ENCODE measurements at regions not wholly inside any gene's neighbourhood (a gene's known extent, or its start where the extent isn't known, plus 50 kb on each side); places are given as distances from the start of the nearest gene placed in this dataset.

DNA sequence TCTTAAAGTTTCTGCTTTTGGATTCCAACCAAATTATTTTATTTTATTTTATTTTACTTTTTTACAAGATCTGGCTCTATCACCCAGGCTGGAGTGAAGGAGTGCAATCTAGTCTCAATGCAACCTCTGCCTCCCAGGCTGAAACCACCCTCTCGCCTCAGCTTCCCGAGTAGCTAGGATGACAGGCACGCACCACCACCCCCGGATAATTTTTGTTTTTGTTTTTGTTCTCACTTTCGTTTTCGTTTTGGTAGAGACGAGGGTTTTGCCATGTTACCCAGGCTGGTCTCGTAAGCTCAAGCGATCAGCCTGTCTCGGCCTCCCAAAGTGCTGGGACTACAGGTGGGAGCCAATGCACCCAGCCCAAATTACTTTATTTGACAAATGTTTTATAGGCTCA is 219.8 kb downstream of the ETS1 start:
- peak; percentile 11 for DNase-seq (ENCODE audit: low read depth)

DNA sequence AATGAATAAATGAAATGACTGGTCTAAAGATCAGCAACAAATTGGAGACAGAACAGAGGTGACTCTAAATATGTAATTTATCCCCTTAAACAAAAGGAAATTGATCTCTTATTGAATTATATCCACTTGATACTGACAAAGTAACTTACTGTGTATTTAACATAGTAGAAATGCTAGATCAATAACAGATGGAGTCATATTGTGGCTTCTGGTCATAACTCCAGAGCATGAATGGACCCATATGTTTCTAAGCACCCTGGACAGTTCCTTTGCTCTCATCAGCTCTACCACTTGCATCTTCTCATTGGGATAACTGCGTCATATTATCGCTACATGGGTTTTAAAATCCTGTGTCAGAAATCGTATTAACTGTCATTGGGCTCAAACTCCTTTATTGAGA is 222.3 kb downstream of the ETS1 start:
- DNase-seq (ENCODE audit: low read depth): peak; percentile 32

DNA sequence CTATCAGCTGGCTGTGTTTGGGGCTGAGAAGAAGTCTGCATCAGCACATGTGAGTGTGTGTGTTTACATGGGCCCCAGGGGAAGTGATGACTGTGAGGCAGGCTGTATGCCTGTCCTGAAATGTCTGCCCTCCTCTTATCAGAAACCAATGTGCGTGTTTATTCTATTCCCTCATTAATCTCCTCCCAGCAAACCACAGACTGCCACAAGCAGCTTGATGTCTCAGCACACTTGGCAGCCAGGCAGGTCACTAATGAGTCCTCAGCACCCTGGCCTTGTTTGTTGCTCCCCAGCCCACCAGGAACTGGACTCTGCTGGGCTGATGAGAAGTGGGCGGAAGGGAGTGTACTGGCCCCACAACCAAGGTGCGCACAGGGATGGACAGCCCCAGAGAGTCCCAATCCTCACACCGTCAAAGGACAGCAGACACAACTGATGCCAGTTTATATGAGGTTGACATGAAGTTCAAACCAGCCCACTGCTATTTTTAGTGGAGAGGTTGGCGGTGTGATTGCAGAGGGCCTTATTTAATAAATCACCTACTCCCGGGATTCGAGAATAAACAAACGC is 225.8 kb downstream of the ETS1 start:
- peak; percentile 79 for DNase-seq (ENCODE audit: low read depth)

DNA sequence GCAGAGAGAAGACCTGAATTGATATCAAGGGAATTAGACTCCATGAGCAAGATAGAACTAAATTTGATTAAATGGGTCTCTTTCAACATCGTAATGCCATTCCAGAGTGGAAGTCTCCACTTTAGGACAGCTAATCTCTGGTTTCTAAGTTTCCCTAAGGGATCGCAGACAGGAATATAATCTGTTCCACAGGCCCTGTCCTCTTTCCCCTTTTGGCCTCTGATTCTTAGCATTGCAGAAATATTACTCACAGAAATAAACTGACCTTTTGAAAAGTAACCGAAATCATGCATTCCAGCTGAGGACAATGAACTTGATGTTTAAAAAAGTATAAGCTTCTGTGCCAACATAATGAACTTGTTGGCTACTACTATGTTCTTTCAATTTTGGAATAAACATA is 227.8 kb downstream of the ETS1 start:
- DNase-seq (ENCODE audit: low read depth): no peak

DNA sequence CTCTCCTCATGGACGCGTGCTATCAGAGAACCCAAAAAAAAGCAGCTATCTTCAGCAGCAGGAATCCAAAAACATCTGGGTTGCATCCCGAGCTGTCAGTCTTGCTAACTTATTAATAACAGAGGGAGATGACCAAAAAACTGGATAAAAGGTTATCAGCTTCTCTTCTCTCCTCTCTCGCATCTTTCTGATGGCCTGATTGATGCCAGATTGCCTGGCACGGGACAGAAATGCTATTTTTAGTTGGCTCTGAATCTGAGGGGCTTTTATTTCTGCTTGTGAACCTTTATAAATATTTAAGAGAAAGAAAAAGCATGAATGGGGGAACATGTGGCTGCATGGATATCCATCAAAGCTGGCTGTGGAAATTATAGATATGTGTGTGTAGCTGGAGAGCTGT is 230.3 kb downstream of the ETS1 start:
- no peak for DNase-seq (ENCODE audit: low read depth)

DNA sequence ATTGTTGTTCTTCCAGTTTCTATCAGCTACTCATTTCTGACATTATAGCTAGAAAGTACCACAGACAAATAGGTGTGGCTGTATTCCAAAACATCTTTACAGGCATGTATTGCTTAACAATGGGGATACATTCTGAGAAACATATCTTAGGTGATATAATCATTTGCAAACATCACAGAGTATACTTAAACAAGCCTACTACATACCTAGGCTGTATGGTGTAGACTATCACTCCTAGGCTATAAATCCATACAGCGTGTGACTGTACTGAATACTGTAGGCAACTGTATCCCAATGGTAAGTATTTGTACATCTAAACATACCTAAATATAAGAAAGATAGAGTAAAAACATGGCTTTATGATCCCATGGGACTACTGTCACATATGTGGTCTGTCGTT is 231.8 kb downstream of the ETS1 start:
- DNase-seq (ENCODE audit: low read depth): no peak

DNA sequence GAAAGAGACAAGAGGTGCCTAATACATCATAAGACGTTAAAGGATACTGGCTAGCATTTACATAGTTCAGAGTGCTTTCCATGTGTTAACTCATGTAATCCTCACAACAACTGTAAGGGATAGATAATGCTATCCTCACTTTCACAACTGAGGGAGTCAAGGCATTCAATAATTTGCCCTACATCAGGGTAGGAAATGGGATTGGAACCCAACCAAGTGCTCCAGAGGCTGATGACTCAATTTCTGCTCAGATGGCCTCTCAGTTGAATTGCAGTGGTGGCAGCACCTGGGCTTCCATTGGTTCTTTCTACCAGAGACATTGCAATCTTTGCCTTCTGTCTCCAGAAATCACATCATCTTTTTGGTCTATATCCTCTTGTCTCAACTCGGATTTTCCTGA is 232.9 kb downstream of the ETS1 start:
- DNase-seq (ENCODE audit: low read depth): peak; percentile 58

DNA sequence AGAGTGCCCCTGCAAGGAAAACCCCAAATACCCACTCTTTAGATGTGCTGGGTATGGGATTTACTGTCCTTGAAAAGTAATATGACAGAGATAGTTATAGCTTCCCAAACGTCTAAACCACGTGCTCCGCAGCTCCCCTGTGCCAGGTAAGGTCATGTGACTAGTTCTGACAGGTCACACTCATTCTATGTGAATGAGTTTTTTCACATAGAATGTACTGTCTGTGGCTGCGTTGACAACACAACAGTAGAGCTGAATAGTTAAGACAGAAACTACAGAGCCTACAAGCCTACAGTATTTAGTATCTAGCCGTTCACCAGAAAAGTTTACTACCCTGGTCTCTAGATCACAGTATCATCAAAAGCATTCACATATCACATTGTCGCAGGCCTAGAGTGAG is 236.2 kb downstream of the ETS1 start:
- DNase-seq (ENCODE audit: low read depth): no peak

DNA sequence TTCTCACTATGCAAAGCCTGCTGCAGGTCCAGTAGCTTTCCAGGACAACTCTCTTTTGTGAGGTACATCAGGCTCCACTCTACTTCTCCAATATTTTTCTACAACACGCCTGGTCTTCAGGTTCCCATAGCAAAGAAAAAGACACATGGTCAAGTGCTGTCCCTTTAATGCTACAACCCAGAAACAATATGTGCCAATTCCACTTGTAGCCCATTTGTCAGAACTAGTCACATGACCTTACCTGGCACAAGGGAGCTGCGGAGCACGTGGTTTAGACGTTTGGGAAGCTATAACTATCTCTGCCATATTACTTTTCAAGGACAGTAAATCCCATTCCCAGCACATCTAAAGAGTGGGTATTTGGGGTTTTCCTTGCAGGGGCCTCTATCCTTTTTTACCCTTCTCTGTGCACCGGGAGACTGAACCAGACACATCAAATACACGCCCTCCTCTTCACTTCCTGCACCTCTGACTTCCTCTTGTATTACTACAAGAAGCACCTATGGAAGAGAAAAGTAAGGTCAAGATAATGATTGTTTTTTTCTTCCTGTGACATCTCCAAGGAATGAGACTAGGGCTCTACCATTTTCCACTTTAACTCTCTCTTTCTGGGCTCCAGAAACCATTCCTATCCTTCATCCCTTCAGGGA is 237.6 kb downstream of the ETS1 start:
- no peak for DNase-seq (ENCODE audit: low read depth)

DNA sequence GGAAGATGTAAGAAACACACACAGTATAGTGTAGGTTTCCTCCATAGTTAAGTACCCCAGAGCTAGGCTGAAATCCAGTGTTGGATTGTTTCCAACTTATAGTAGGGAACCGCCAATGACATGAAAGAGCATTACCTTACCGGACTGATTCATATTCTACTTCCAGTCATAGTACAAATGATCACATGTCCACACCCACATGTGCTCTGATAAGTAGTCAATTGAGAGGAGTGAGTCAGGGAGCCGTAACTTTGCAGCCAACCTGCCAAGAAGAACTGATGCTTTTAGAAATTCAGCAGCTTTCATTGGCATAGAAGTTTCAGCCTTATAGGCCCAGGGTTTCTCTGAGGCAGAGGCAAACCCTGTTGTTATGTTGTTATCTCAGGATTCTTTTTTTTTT is 240.6 kb downstream of the ETS1 start:
- DNase-seq (ENCODE audit: low read depth): peak; percentile 67

DNA sequence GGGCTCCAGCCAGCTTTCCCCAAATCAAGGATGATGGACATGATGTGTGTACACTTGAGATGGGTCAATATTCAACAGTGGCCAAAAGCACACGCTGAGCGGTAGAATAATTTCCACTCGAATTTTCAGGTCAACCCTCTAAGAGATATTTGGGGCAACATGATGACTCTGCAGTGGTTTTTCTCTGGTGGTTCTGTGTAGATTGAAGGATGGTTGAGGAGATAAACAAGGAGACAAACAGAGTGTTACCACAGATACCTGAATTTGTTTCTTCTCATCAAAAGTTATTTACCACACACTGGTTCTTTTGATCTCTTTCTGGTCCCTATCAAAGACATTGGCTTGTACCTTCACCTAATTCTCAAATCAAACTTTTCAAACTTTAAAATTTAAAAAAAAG is 242.0 kb downstream of the ETS1 start:
- DNase-seq (ENCODE audit: low read depth): no peak

DNA sequence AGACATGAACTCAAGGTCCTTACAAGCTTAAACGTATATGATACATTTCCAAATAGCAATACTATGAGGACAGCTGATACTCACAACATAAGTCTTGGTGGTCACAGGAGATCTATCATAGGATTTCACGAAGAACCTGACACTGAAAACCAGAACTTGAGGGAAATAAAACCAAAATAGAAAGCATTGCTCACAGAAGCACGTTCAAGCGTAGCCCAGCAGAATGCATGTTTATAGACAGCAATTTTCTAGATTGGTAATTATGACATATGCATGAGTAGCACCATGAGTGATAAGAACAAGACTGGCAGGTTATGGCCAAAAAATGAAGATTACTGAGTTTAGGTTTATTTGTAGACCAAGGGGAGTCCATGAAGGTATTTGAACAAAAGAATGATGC is 243.5 kb downstream of the ETS1 start:
- no peak for DNase-seq (ENCODE audit: low read depth)

DNA sequence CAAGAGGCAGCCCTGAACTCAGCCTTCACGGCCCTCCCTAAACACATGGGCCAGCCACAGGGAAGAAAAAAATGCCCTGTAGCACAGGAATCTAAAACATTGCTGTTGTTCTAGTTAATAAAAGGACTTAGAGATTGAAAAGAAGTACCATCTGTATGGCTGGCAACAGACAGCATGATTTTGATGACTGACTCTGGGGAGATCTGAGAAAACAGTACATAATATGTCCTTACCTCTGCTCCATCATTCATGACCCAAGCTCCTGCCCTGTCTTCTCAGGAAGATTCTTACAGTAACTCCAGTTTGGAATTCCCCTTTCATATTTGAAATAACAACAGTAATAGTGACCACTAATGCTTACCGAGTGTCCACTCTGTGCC is 244.2 kb downstream of the ETS1 start:
- DNase-seq (ENCODE audit: low read depth): no peak

DNA sequence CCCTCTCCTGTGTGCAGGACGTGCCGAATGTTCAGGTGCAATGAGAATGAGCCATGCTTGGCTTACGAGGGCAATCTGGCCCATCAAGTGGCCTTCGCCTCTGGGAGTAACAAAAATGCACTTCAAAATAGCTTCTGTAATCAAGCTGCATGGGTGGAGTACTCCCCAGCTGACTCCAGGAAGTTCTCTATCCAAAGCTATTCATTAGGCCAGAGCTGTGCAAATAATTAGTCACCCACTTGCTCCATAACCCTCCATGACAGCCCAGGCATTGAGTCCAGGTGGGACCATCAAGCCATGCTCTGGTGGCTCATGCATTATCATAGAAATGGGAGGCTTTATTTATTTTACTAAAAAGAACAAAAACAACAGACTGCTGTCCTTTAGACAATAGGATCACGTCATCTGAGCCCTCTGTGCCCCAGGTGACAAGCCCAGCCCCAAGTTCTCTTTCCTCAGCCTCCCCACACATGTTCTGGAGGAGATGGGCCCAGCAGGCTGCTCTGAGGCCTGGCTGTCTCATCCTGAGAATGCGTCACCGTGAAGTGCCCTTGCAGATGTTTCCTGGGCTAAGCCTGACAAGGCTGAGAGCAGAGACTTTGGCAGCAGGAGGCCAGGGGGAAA is 244.7 kb downstream of the ETS1 start:
- peak; percentile 93 for DNase-seq (ENCODE audit: low read depth)

DNA sequence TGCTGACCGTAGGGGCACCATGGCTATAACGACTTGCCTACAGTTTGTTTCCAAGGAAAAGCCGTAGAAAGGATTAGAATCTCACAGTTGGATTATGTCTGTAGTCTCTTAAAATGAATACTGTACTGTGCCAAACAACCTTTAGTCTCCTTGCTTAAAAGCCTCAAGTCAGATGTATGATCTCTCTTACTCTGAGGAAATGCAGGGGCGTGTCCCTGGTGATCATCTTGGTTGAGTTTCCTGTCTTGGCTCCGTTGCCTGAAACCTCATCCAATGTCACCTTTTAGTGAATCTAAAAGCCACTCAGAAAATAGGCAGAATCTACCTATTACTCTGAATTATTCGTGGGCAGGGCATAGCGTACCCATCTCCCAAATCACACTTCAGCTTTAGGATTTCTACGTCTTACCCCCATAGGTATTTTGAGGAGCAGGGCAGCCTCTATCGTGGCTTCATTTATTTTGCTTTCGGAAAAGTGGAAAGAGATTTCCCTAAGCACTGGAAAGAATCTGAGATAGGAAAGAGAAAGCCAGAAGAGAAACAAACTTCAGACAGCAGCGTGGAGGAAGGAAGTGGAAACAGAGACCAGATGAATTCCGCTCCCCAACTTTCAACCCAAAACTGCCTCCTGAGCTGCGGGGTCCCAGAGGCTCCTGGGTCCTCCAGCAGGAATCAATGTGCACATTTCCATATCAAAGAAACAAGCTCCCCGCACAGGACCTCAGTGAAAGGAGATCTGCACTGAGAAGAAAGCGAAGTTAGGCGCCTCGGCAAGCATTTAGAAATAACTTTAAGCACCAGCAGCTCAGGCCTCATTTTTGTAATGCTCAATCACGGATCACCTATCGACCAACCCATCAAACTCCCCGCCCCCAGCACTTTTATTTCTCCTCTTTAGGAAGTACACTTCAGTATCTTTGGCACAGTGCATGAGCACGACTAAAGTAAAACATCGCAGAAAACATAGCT is 245.8 kb downstream of the ETS1 start:
- DNase-seq (ENCODE audit: low read depth): no peak

DNA sequence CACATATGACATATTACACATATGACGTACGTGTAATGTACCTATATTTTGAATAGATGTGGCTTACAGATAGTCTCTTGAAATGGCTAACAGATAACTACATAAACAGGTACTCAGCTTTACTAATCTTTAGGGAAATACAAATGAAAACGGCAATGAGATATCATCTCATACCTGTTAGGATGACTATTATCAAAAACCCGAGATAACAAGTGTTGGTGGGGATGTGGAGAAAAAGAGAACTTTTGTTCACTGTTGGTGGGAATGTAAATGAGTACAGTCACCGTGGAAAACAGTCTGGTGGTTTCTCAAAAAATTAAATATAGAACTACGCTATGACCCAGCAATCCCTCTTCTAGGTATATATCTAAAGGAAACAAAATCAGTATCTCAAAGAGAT is 247.6 kb downstream of the ETS1 start:
- no peak for DNase-seq (ENCODE audit: low read depth)

DNA sequence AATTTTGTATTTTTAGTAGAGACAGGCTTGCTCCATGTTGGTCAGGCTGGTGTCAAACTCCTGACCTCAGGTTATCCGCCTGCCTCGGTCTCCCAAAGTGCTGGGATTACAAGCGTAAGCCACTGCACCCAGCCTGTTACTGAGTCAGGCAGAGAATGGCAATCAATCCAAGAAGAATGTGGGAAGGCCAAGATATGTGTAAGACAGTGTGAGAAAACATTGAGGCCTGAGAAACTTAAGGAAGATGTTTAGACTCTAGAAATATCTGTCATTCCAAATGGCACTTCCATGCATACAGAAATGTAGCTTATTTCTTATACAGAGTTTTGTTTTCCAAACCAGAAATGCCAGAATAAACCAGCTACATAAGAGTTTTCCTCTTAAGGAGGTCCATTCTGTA is 248.5 kb downstream of the ETS1 start:
- no peak for DNase-seq (ENCODE audit: low read depth)

DNA sequence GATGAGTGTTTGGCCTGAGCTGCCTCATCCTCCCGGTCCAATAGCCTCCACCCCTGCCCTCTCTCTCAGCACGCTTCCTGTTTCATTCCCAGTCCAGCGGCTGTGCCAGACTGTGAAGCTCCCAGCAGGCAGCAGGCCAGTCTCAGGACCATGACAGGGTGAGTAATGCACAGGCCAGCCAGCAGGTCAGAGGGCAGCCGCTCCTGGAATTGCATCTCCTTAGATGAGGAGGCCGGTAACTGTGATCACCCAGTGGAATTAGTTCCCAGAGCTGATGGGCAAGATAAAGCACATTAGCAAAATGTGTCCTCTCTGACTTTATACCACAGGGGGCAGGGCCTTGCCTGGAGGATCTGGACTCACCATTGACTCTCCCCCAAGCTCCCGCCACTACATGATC is 251.2 kb downstream of the ETS1 start:
- peak; percentile 68 for DNase-seq (ENCODE audit: low read depth)

DNA sequence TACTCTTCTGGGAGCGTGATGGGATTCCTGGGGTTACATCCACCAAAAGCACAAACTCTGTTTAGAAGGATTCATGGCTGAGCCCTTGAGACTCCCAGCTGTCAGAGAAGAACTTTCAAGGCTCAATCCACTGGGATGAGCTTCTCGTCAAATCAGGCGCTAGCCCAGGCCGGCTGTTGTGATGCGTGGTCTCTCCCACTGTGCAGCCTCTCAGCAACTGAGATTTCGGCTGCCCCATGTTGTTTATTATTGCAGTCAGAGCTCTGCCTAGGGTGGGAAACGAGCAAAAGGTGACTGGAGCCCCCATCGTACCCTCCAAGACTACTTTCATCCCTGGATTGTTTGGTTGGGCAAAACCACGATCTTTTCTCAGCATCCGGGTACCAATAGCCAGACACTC is 251.6 kb downstream of the ETS1 start:
- DNase-seq (ENCODE audit: low read depth): no peak

DNA sequence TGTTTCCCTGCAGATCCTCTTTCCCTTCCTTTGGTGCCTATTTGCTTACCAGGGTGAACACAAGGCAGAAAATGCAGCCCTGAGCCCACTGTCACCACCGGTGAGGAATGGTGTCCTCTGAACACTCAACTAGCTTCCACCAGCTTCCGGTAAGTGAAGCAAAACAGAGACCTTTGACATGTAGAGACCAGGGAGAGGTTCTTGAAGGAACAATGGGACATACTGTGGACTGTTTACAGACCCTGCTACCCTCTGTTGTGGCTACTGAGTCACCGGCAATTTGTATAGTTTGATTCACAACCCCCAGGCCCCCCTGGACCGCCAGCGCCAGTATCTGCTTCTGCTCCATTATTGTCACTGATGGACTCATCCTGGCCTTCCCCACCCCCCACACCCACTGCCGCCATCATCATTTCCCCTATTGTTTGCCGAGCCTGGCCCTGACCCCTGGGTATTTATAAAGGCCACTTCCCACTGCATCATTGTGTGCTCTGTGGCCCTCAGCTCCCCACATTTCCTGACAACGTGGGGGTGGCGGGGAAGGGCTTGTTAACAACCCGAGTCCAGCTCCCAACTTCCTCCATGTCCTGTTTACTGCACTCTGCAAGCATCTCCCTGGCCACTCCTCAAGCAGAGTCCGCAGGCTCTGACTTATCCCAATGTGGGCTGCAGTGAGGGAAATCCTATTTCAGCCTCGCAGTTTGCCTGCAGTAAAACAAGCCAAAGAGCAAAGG is 252.9 kb downstream of the ETS1 start:
- DNase-seq (ENCODE audit: low read depth): peak; percentile 60

DNA sequence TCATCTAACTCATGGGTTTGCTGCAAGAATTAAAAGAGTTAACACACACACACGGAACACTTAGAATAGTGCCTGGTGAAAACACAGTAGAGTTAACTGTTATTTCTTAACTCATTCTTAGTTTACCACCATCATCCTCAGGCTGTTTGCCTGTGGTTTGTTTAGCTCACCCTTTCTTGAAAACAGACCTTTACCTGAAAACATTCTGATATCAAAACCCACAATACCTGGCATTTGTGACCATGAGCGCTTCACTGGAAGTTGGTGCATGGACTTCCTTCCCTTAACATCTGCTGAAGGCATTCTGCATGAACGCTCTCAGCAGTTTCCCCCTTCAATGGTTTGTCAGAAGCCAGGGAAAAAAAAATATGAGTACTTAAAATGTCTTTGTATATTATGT is 256.0 kb downstream of the ETS1 start:
- no peak for DNase-seq (ENCODE audit: low read depth)

DNA sequence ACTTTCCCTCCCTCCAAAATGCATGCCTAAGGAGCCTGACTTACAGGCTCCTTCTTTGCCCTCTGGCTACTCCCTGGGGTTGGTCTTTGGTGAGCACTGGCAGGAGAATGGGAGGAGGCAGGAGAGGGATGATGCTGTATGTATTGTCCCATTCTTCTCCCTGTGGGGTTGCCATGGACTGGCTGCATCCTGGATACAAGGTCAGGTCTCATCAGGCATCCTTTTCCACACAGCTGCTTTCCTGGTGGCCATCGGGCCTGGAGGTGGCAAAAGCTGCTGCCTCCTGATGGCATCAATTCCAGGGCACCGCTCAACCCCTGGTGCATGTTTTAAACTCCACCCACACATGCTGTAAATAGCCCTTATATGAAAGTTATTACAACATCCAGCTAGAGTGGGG is 257.2 kb downstream of the ETS1 start:
- no peak for DNase-seq (ENCODE audit: low read depth)

All from Daoy (cell line).